MCF 10A (cell line): ENCODE measurements at regions not wholly inside any gene's neighbourhood (a gene's known extent, or its start where the extent isn't known, plus 50 kb on each side); places are given as distances from the start of the nearest gene placed in this dataset.

Experiments
- BruUV-seq: library from RNA; stranded (reverse); fragments of 400-500 nt; replicated peaks from 2 replicates; lab custom pipeline; 2021; lab: Mats Ljungman, UMichigan
- CTCF ChIA-PET: fragments of 300-600 bp; sonication (Branson Sonifier 250); formaldehyde crosslinking; extraction: SDS; loops from one replicate; lab custom pipeline; 2021; ENCODE audit warnings: antibody characterized with exemption, inconsistent platforms; lab: Yijun Ruan, JAX
- POLR2A ChIA-PET: fragments of 300-600, 350-650 bp; sonication (Branson Sonifier 250); formaldehyde crosslinking; extraction: SDS; loops from one replicate; lab custom pipeline; 2020; ENCODE audit warnings: antibody characterized with exemption, inconsistent platforms; lab: Yijun Ruan, JAX
- DNase-seq: peaks from one replicate; pipeline ENCODE4 v3.0.0-alpha.2; 2018; ENCODE audit not compliant: unreplicated experiment
- H3K27ac Mint-ChIP-seq: one replicate; pipeline ENCODE4 v1.8.0; 2022; ENCODE audit warnings: mild to moderate bottlenecking, low read depth, mixed read lengths; ENCODE audit not compliant: unreplicated experiment
- H3K27me3 Mint-ChIP-seq: one replicate; pipeline ENCODE4 v1.8.0; 2022; ENCODE audit warnings: mixed read lengths; ENCODE audit not compliant: insufficient read depth, unreplicated experiment
- H3K36me3 Mint-ChIP-seq: one replicate; pipeline ENCODE4 v1.8.0; 2022; ENCODE audit warnings: mild to moderate bottlenecking, moderate library complexity, mixed read lengths; ENCODE audit not compliant: insufficient read depth, unreplicated experiment
- H3K4me1 Mint-ChIP-seq: one replicate; pipeline ENCODE4 v1.8.0; 2022; ENCODE audit warnings: mixed read lengths; ENCODE audit not compliant: insufficient read depth, unreplicated experiment
- H3K4me3 Mint-ChIP-seq: one replicate; pipeline ENCODE4 v1.8.0; 2022; ENCODE audit warnings: mild to moderate bottlenecking, moderate library complexity, mixed read lengths; ENCODE audit not compliant: unreplicated experiment
- H3K9me3 Mint-ChIP-seq: one replicate; pipeline ENCODE4 v1.8.0; 2022; ENCODE audit warnings: mixed read lengths; ENCODE audit not compliant: unreplicated experiment
- CTCF ChIP-seq: fragments of 200-600 bp; IDR thresholded peaks from one replicate; pipeline ENCODE4 v1.8.0; 2022; ENCODE audit warnings: antibody characterized with exemption, mild to moderate bottlenecking; ENCODE audit not compliant: unreplicated experiment
- intact Hi-C: fragments of 100-400 bp; cut with micrococcal nuclease; formaldehyde crosslinking; loops from 2 replicates; pipeline ENCODE4 v1.14.1; 2022

- no peak for DNase-seq
- TF ChIP-seq CTCF: no peak
- H3K27me3 Mint-ChIP-seq: no peaks in the 10 kb centered on the region
- H3K9me3 Mint-ChIP-seq: no peaks in the 10 kb centered on the region
- H3K4me3 Mint-ChIP-seq: no peak overlapping the region
- intact Hi-C loops: no loop called here
- ChIA-PET CTCF (no interaction called here), POLR2A (no interaction called here)
- BruUV-seq: no TSS peak
- H3K27ac Mint-ChIP-seq: no peak overlapping the region
- H3K4me1 Mint-ChIP-seq: peaks cover 6% of the 10 kb centered on the region
- H3K36me3 Mint-ChIP-seq: peaks cover 3% of the 10 kb centered on the region
Measured at GRCh38 chr15:66877477-66878271, 175.6 kb downstream of the SMAD6 start.

- Mint-ChIP-seq H3K4me1 (peaks cover 17% of the 10 kb centered on the region), H3K36me3 (peaks cover 11% of the 10 kb centered on the region), H3K27ac (no peak overlapping the region), H3K27me3 (no peaks in the 10 kb centered on the region), H3K9me3 (no peaks in the 10 kb centered on the region), H3K4me3 (no peak overlapping the region)
- DNase-seq: no peak
- ChIA-PET CTCF (interaction anchor here (0.9 kb wide), 1 partner anchor 16 kb away, joined by 3 read pairs; no protein-coding TSS in a partner anchor), POLR2A (no interaction called here)
- intact Hi-C loops: no loop called here
- TF ChIP-seq CTCF: no peak
- BruUV-seq: no TSS peak
Measured at GRCh38 chr15:66878761-66879160, 176.7 kb downstream of the SMAD6 start.

- POLR2A ChIA-PET: no interaction called here
- CTCF ChIA-PET: interaction anchor here (0.6 kb wide), 1 partner anchor 153 kb away, joined by 3 read pairs; no protein-coding TSS in a partner anchor
- BruUV-seq: no TSS peak
- Mint-ChIP-seq H3K36me3 (peaks cover 14% of the 10 kb centered on the region), H3K27ac (no peak overlapping the region), H3K4me3 (no peak overlapping the region), H3K27me3 (no peaks in the 10 kb centered on the region), H3K4me1 (peaks cover 26% of the 10 kb centered on the region), H3K9me3 (no peaks in the 10 kb centered on the region)
- intact Hi-C loops: no loop called here
- no peak for DNase-seq
- no peak for TF ChIP-seq CTCF
Measured at GRCh38 chr15:66879531-66880368, 177.7 kb downstream of the SMAD6 start.
